ENCODE measurements at regions not wholly inside any gene's neighbourhood (a gene's known extent, or its start where the extent isn't known, plus 50 kb on each side); places are given as distances from the start of the nearest gene placed in this dataset.

- no peak for TF ChIP-seq CTCF (IDR thresholded peaks at IDR 0.05; ENCODE audit: low read depth, low read length, missing input control)
- no peak for TF ChIP-seq SP1 (IDR thresholded peaks at IDR 0.05)
- TF ChIP-seq MAX (IDR thresholded peaks at IDR 0.05) = no peak
- TF ChIP-seq TAF1 (conservative IDR thresholded peaks at IDR 0.05) = no peak
- TF ChIP-seq RAD21 (IDR thresholded peaks at IDR 0.05) = no peak
- no peak for TF ChIP-seq ZBTB33 (IDR thresholded peaks at IDR 0.05)
- no peak for TF ChIP-seq YY1 (IDR thresholded peaks at IDR 0.05)
These were observed 81.5 kb upstream of the CD99 start for GRCh38 chrX:2609431-2610238.

Measured in liver (tissue), 3 donors.